ENCODE measurements at regions not wholly inside any gene's neighbourhood (a gene's known extent, or its start where the extent isn't known, plus 50 kb on each side); places are given as distances from the start of the nearest gene placed in this dataset.
A peak's percentile ranks its signal among the peaks of the same experiment; 100 is the strongest.

DNA sequence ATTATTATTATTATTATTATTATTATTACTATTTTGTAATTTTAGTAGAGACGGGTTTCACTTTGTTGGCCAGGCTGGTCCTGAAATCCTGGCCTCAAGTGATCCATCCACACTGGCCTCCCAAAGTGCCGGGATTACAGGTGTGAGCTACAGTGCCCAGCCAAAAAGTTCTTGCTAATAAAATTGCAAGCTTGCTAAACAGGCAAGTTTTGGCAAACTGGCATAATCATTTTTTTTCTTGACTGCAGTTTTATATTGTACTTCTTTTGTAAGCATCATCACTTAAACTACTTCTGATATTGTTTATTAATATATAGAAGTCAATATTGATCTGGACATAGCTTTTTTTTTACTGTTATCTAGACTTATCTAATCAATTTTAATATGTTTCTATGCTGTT lies 536.4 kb downstream of the LRFN5 start:
- TF ChIP-seq, protein P1, sequence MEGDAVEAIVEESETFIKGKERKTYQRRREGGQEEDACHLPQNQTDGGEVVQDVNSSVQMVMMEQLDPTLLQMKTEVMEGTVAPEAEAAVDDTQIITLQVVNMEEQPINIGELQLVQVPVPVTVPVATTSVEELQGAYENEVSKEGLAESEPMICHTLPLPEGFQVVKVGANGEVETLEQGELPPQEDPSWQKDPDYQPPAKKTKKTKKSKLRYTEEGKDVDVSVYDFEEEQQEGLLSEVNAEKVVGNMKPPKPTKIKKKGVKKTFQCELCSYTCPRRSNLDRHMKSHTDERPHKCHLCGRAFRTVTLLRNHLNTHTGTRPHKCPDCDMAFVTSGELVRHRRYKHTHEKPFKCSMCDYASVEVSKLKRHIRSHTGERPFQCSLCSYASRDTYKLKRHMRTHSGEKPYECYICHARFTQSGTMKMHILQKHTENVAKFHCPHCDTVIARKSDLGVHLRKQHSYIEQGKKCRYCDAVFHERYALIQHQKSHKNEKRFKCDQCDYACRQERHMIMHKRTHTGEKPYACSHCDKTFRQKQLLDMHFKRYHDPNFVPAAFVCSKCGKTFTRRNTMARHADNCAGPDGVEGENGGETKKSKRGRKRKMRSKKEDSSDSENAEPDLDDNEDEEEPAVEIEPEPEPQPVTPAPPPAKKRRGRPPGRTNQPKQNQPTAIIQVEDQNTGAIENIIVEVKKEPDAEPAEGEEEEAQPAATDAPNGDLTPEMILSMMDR (IDR thresholded peaks at IDR 0.05) = no peak
- TF ChIP-seq MAFK (IDR thresholded peaks at IDR 0.05; ENCODE audit: partially characterized antibody) = peak; percentile 54
- no peak for TF ChIP-seq EP300 (IDR thresholded peaks at IDR 0.05)
- no peak for TF ChIP-seq JUN (IDR thresholded peaks at IDR 0.05)
- no peak for TF ChIP-seq MAZ (IDR thresholded peaks at IDR 0.05; ENCODE audit: borderline replicate concordance, low read depth, low read length)
- no peak for TF ChIP-seq RAD21 (conservative IDR thresholded peaks at IDR 0.05 in 1 of 2, IDR thresholded peaks at IDR 0.05 in 1 of 2)
- TF ChIP-seq MYC (IDR thresholded peaks at IDR 0.05; ENCODE audit: borderline replicate concordance, low read length) = no peak
- no peak for TF ChIP-seq RCOR1 (IDR thresholded peaks at IDR 0.05; ENCODE audit: low read depth, low read length)
